DLD1 (cell line): ENCODE measurements at regions not wholly inside any gene's neighbourhood (a gene's known extent, or its start where the extent isn't known, plus 50 kb on each side); places are given as distances from the start of the nearest gene placed in this dataset.
"Not testable (repeated sequence)": the region's sequence is repeated elsewhere in the genome, so short reads cannot be mapped to it uniquely, and the experiment has no call there.

ENCODE experiments used
- in situ Hi-C: cut with HindIII; loops from 2 replicates; pipeline ENCODE4 v1.10.0; 2017; ENCODE audit warnings: low sequenced_read_pairs

DNA sequence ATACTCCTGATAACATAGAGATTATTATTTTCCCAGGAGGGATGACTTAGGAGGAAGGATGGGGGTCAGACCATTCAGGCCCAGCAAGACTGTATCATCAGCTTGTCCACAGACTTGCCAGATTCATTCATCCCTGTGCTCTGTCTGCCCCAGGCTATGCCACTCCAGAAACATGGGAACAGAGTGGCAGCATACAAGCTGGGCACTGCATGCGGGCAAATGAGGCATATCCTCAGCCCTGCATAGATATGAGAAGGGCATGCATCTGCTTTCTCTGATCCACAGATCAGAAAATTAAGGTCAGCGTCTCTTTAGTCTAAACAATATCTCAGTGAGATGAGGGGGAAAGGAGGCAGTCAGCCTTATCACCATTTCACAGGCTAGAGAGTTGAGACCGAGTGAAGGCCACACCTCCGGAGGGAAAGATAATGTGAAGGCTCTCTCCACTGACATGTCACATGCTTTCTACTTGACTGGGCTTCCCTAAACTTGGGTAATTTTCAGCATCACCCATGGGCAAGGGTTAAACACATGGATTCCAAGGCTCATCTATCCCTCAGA lies 140.5 kb downstream of the TFAP2B start:
- in situ Hi-C loops, result no loop called here

DNA sequence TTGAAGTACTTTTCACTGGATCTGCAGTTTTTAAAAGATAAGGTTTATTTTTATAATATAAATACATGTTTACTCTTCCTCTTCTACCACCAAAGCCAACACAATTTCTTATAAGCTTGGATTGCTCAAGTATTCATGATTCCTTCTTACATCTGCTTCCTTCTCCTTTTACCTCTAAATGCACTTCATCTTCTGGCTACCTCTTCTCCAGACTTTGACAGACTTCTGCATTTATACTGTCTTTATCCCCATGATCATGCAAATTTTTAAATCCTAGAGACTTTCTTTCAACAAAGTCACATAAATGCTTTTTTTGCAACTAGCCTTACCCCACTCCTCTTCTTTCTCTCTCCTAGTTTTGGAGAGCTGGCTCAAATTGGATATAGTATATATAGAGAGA lies 142.9 kb downstream of the TFAP2B start:
- in situ Hi-C loops, result no loop called here

DNA sequence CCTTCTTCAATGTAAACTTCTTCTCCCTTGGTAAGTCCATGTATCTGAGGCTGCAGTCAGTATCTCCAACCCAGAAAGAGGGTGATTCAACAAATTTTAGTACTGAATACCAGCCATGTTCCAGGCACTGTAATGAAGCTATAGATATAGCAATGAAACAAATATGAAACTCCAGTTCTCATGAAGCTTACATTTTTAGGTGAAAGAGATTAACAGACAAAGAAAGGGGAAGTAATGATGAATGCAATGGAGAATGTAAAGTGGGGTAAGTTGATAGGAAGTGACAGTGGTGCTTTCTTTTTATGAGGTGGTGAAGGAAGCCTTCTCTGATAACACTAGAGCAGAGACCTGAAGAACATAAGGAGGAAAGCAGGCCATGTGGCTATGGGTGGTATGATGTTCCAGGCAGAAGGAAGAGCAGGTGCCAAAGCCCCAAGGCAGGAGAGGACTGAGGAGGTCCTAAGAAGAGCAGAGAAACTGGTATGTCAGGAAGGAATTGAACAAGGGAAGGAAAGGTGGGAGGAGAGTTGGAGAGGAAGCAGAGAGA lies 143.6 kb downstream of the TFAP2B start:
- in situ Hi-C loops, result no loop called here

DNA sequence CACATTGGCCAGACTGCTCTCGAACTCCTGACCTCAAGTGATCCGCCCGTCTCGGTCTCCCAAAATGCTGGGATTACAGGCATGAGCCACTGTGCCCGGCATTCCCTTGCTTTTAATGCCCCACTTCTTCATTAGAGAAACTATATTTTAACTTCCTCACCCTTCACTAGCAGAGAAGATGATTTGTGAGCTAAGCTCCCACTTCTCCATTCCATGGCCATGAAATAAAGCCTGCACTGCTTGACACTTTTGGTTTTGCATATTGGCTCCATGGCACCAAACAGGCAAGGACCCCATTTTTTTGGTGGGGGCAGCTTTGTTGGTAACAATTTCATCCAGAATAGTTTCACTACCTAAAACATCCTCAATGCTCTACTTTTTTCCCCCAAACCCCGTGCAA lies 145.3 kb downstream of the TFAP2B start:
- in situ Hi-C loops, result no loop called here

DNA sequence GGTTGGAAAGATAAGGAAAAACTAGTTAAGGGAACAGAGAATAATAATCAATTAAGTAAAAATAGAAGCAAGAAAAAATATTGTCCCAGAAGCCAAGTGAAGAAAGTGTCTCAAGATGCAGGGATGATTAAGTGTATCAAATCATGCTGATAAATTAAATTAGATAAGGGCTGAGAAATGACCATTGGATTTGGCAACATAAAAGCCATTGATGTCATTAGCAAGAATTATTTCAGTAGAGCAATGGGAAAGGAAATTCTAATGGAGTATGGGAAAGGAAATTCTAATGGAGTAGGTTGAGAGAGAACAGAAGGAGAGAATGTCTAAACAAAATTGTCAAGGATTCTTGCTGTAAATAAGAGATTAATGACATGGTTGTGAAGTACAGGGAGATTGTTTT lies 146.8 kb downstream of the TFAP2B start:
- in situ Hi-C loops, result no loop called here

DNA sequence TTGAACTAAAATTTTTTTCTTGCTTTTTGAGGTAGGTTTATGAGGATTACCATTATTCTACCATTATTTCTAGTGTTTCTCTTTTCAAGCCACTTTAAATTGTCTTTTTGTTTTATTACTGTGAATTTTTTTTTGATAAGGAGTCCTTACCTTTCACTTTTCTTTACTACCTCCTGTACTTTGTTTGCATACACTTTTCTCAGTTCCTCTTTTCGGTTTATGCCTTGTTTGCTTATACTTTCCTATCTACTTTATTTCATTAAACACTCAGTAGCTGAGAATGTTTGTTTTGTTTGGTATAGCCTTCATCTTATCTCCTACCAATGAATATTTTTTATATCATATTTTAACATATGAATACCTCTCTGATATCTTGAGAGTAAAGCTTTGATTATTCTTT lies 147.9 kb downstream of the TFAP2B start:
- in situ Hi-C loops, result no loop called here

DNA sequence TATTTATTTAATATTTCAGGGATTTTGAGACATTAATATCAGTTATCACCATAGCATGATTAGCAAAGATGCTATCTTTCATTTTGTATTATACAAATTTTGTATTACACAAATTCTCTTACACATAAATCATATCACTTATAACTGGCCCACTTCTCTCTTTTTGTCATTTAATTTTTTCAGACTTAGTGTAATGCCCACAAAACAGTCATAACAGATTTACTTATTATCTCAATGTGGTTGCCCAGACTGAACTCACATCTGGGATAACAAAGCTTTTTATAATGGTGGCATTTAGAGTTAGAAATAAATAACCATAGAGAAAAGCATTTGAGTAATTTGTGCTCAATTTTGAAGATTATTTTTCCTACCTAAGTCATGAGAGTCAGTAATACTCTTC lies 148.3 kb downstream of the TFAP2B start:
- in situ Hi-C loops, result no loop called here

DNA sequence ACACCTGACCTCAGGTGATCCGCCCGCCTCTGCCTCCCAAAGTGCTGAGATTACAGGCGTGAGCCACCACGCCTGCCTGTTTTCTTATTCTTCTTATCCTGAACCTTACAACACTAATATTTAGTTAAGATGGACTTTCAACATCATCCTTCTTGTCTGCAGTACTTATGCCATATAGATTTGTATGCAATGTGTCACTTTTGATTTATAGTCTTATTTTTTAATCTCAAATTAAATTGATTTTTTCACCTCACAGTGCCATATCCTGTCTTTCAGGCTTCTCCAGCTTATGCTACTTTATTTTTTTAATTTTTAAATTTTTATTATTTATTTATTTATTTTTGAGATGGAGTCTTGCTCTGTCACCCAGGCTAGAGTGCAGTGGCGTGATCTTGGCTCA lies 149.6 kb downstream of the TFAP2B start:
- in situ Hi-C loops, result not testable (repeated sequence)

DNA sequence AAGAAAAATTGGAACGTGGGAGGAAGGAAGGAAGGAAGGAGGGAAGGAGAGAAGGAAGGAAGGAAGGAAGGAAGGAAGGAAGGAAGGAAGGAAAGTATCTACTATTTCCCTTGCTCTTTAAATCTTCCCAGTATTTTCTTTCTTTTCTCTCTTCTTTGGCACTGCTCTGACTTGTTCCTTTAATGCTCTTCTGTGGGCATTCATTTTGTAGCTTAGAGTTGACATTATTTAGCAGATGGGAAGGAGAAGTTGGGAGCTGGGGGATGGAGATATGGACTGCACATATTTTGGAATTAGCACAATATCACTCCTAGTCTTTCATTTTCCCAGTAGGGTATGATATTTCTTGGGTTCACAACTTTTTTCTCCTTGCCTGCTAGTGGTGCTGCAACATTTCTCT lies 152.2 kb downstream of the TFAP2B start:
- in situ Hi-C loops, result no loop called here

DNA sequence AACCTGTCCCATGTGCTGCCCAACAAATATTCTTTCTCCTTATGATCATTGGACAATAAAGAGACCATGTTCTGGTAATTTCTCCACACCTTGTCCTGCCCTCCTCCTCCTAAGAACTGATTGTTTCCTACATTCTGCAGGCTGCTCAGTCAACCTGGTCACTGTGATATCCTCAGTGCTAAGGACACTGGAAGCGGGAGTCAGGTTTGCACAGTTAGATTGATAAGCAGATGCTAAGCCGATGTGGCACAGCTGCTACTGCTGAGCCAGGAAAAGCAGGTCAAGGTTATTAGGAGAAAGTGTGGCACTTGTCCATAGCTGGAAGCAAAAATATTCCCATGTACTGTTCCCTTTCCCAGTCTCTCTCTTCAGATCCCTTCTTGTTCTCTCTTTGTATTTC lies 154.8 kb downstream of the TFAP2B start:
- in situ Hi-C loops, result no loop called here

DNA sequence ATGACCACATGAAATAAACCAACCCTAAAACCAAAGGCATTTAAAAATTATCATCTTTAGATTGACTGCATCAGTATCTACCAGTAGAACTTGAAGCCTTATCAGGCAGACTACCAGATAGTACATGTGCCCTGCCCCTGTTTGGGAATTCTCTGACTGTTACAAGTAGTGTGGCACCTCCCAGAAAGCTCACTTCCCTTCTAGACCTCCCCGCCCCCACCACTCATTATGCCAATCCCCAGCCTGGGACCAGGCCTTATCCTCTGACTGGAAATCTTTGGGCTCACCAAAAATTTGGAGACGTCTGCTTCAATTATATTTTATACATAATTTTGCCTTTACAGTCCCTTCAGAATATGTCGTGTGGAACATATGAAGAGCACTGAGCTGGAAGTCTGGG lies 155.6 kb downstream of the TFAP2B start:
- in situ Hi-C loops, result no loop called here

DNA sequence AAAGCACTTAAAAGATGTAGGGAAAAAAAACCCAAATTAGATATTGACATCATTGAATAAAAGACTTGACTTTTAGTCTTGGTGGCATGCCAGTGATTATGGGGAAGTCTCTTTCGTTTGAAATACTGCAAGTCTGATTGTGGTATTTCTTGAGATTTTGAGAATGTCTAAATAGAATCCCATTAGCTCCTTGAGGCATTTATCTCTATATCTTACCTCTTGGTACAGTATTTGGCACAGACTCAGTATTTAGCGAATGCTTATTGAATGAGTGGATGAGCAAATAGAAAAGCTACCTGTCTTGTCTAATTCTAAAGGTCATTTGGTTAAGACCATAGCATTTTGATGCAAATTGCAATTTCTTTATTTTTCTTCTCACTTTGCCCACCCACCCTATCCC lies 156.5 kb downstream of the TFAP2B start:
- in situ Hi-C loops, result no loop called here

DNA sequence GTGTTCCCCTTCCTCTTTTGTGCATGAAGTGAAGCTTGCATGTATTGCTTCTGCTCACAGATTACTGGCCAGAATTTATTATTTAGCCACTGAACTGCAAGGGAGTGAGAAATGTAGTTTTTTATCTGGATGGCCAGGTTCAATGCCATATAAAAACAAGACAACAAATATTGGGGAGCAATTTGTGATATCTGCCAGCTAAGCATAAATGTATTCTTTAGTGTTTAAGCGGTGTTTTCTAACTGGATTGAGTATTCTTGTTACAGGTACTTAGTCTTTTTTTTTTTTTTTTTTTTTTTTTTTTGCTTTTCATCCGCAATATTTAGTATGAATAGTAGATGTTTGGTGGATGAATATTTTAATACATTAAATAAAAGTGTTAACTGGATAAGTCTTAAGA lies 158.2 kb downstream of the TFAP2B start:
- in situ Hi-C loops, result no loop called here

DNA sequence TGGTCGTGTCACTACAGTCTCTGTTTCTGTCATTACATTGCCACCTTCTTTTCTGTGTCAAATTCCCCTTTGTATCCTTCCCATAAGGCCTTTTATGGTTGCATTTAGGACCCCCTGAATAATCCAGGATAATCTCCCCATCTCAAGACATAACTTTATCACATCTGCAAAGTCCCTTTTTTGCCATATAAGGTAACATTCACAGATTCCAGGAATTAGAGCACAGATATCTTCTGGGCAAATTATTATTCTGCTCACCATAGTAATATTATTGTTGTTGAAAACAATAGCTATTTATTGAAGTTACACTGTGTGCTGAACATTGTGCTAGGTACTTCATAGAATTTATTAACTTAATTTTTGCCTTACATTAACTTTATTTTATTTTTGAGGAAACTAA lies 159.1 kb downstream of the TFAP2B start:
- in situ Hi-C loops, result no loop called here

DNA sequence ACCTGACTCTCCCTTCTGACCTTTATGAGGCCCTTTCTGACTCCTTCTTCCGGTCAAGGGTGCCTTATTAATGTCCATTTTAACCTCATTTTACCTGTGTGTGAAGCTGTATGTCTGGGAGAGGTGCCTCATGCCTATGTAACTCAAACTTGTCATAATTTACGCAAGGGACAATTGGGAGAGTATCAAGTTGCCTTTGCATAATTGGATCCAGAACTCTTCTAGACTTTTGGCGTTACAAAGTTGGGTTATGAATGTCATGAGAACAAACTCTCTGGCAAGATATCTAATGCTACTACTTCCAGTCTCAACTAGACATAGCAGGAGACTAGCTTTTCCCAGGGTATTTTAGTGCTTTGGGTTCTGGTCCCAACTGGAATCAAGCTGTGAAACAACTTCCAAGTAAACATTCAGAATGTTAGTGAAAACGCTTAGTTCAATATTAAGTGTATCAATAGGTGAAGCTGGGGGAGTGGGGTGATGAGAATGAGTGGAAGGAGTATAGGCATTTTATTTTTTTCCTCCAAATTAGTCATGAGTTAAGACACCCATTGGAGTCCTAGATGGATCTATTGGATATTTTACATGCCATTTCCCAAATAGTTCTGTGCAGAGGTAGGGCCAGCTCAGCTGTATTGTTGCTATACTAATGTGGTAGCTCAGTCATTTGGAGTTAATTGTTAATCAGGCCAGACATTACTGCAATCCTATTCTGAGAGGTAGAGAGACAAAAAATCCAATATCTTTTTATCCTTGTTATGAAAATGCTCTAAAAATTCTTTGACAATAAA lies 159.9 kb downstream of the TFAP2B start:
- in situ Hi-C loops, result no loop called here

DNA sequence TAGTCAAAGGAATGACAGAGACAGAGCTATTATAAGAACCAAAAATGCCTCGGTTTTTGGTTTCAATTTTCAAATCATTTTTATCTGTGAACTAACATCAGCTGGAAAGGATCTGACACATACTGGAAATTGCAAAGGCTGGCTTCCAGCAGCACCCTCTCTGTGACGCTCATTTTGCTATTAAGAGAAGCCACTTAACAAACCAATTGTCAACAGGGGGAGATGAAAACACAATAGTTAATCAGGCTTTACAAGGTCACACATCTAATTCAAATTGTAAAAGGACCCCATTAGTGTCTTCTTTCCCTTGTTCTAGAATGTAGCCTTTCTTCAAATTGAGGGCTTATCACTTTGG lies 160.5 kb downstream of the TFAP2B start:
- in situ Hi-C loops, result no loop called here

DNA sequence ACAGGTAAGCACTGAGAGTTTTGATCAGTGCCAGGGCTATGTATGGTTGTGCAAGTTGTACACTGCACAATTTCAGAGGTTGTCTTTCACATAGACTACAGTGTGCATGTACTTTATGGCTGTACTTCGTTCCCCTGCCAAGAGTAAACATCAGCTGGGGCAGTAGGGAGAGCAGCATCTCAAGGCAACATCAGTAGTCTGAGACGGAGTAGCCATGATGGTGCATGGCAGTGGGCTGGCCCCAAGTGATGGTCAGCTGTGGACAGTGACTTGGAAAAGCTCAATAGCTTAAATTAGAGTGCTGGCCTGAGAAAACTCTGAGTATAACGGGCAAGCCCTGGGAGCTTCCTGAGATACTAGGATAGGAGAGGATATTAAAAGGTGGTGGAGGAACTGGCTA lies 165.5 kb downstream of the TFAP2B start:
- in situ Hi-C loops, result no loop called here

DNA sequence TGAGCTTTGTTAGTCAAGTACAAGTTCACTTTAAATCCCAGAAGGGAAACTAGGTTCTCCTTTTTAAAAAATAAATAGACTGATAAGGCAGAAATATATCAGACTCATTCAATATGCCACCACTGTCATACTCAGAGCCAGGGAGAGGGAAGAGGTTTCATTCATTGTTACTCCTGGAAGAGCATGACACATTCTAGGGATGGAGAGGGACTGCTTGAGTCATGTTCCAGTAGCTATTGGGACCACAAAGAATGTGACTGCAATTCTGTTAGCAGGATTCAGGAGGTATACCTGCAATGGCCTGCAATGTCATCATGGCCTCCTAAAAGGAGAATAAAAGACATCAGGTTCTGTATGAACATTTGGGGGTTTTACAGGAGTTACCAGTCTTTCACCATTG lies 167.6 kb downstream of the TFAP2B start:
- in situ Hi-C loops, result no loop called here

DNA sequence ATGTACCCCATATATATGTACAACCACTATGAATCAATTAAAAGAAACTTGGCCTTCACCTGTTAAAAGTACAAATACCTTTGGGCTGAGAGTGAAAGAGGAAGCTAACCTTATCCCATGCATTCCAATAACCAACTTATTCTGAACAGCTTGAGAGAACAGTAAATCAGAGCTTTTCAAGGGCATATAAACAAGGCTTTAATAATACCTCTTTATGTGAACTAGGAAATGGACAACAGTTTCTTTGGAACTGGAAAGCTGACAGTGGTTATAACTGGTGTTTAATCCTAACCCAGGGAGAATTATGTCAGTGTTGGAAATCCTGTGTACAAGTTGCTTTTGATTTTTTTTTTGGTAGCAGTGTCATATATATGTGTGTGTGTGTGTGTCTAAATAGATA lies 170.5 kb downstream of the TFAP2B start:
- in situ Hi-C loops, result no loop called here

DNA sequence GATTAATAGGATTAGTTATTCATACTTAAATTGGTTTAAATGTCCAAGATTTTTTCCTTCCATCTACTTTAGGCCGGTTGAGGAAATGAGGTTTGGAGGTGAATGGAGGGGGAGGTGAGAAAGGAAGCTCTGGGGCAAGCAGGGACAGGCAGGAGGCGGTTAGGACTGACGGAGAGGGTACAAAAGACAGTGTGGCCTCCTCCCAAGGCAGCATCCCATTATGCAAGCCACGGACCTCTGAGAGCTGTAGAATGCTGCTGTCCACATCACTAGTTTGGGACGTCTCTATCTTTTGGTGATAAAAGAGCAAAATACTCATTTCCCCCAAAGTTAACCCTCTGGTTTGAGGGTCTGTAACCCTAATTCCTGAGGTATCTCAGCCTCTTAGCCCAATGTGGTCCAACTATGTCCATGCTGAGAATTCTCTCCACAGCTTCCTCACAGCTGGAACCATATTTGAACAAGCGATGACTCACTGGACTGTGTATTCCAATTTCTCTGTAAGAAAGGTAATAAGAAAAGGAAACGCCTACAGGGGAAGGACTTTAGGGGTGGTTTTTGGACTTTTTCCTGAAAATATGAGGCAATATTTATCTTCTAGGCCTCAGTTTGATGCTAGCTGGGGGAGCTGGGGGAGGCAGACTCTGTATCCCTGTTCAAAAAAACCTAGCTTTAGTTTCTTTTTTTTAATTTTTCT lies 172.2 kb downstream of the TFAP2B start:
- in situ Hi-C loops, result no loop called here

DNA sequence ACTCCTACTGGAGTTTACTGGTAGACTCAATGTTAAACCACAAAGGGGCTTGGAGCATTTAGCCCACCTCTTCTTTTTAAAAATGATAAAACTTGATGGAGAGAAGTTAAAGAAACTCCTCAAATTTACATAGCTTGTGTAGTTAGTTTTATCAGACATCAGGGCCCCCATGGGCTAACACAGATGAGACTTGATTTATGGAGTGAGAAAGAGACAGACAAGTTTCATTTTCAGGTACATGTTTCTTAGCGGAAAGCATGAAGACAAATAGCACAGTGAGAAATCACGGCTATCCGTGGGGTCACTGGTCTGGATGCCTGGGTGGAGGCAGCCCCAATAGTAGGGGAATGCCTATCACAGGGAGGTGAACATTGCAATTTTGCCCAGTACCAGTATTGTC lies 173.6 kb downstream of the TFAP2B start:
- in situ Hi-C loops, result no loop called here
